ENCODE measurements at regions not wholly inside any gene's neighbourhood (a gene's known extent, or its start where the extent isn't known, plus 50 kb on each side); places are given as distances from the start of the nearest gene placed in this dataset.
"Not testable (repeated sequence)": the region's sequence is repeated elsewhere in the genome, so short reads cannot be mapped to it uniquely, and the experiment has no call there.

GRCh38 chr12:42906801-42907200 is 317.3 kb upstream of the PRICKLE1 start:
- H3K4me2 ChIP-seq (ENCODE audit: low read length); H2AFZ ChIP-seq (ENCODE audit: low read depth, low read length); H3K79me2 ChIP-seq (replicated peaks; ENCODE audit: insufficient read depth, low read length); H4K20me1 ChIP-seq (ENCODE audit: insufficient read depth); H3F3A ChIP-seq (ENCODE audit: insufficient read depth, low read length, poor library complexity, severe bottlenecking); H3K27me3 ChIP-seq (ENCODE audit: insufficient read depth, low read depth, low read length); H3K9ac ChIP-seq (ENCODE audit: low read length); H3K36me3 ChIP-seq (ENCODE audit: insufficient read depth, low read length); H3K9me2 ChIP-seq (ENCODE audit: insufficient read depth, low read length); H3K4me3 ChIP-seq (ENCODE audit: low read length); H3K9me3 ChIP-seq (ENCODE audit: low read length); H3K27ac ChIP-seq (ENCODE audit: low read length): not testable (repeated sequence)

GRCh38 chr12:42905419-42905705 is 315.8 kb upstream of the PRICKLE1 start:
- Histone ChIP-seq H3K4me2 (ENCODE audit: low read length) (no peak overlapping the region), H3K79me2 (replicated peaks; ENCODE audit: insufficient read depth, low read length) (no peaks in the 10 kb centered on the region), H2AFZ (ENCODE audit: low read depth, low read length) (no peak overlapping the region), H3K4me3 (ENCODE audit: low read length) (no peak overlapping the region), H4K20me1 (ENCODE audit: insufficient read depth) (no peaks in the 10 kb centered on the region), H3K9me3 (ENCODE audit: low read length) (no peaks in the 10 kb centered on the region), H3K9ac (ENCODE audit: low read length) (no peak overlapping the region), H3K27me3 (ENCODE audit: insufficient read depth, low read depth, low read length) (no peaks in the 10 kb centered on the region), H3K27ac (ENCODE audit: low read length) (no peak overlapping the region), H3K9me2 (ENCODE audit: insufficient read depth, low read length) (no peaks in the 10 kb centered on the region), H3F3A (ENCODE audit: insufficient read depth, low read length, poor library complexity, severe bottlenecking) (no peaks in the 10 kb centered on the region), H3K36me3 (ENCODE audit: insufficient read depth, low read length) (no peaks in the 10 kb centered on the region)
- TF ChIP-seq POLR2AphosphoS5 (IDR thresholded peaks at IDR 0.05) = no peak
- TF ChIP-seq SMC3 (conservative IDR thresholded peaks at IDR 0.05; ENCODE audit: poor library complexity) = no peak
- no peak for TF ChIP-seq EP300 (conservative IDR thresholded peaks at IDR 0.05; ENCODE audit: poor library complexity, severe bottlenecking)
- TF ChIP-seq MXI1 (conservative IDR thresholded peaks at IDR 0.05; ENCODE audit: poor library complexity, severe bottlenecking) = no peak
- TF ChIP-seq TAF1 (IDR thresholded peaks at IDR 0.05; ENCODE audit: low read depth) = no peak
- TF ChIP-seq REST (IDR thresholded peaks at IDR 0.05; ENCODE audit: borderline replicate concordance) = no peak
- no peak for TF ChIP-seq CTCF (IDR thresholded peaks at IDR 0.05; ENCODE audit: poor library complexity, severe bottlenecking)
- no peak for TF ChIP-seq RAD21 (conservative IDR thresholded peaks at IDR 0.05)
- no peak for TF ChIP-seq EZH2 (IDR thresholded peaks at IDR 0.05; ENCODE audit: borderline replicate concordance, insufficient read depth, low read length, poor library complexity, severe bottlenecking)

GRCh38 chr12:42904683-42905418 is 315.3 kb upstream of the PRICKLE1 start:
- Histone ChIP-seq H2AFZ (ENCODE audit: low read depth, low read length) (no peak overlapping the region), H3K4me3 (ENCODE audit: low read length) (no peak overlapping the region), H3K9me3 (ENCODE audit: low read length) (no peaks in the 10 kb centered on the region), H3K4me2 (ENCODE audit: low read length) (no peak overlapping the region), H3K27me3 (ENCODE audit: insufficient read depth, low read depth, low read length) (no peaks in the 10 kb centered on the region), H3K9ac (ENCODE audit: low read length) (no peak overlapping the region), H4K20me1 (ENCODE audit: insufficient read depth) (no peaks in the 10 kb centered on the region), H3K36me3 (ENCODE audit: insufficient read depth, low read length) (no peaks in the 10 kb centered on the region), H3K79me2 (replicated peaks; ENCODE audit: insufficient read depth, low read length) (no peaks in the 10 kb centered on the region), H3K9me2 (ENCODE audit: insufficient read depth, low read length) (no peaks in the 10 kb centered on the region), H3F3A (ENCODE audit: insufficient read depth, low read length, poor library complexity, severe bottlenecking) (no peaks in the 10 kb centered on the region), H3K27ac (ENCODE audit: low read length) (no peak overlapping the region)
- no peak for TF ChIP-seq CTCF (IDR thresholded peaks at IDR 0.05; ENCODE audit: poor library complexity, severe bottlenecking)
- no peak for TF ChIP-seq EP300 (conservative IDR thresholded peaks at IDR 0.05; ENCODE audit: poor library complexity, severe bottlenecking)
- TF ChIP-seq MXI1 (conservative IDR thresholded peaks at IDR 0.05; ENCODE audit: poor library complexity, severe bottlenecking) = no peak
- TF ChIP-seq SMC3 (conservative IDR thresholded peaks at IDR 0.05; ENCODE audit: poor library complexity) = no peak
- no peak for TF ChIP-seq POLR2AphosphoS5 (IDR thresholded peaks at IDR 0.05)
- no peak for TF ChIP-seq EZH2 (IDR thresholded peaks at IDR 0.05; ENCODE audit: borderline replicate concordance, insufficient read depth, low read length, poor library complexity, severe bottlenecking)
- no peak for TF ChIP-seq REST (IDR thresholded peaks at IDR 0.05; ENCODE audit: borderline replicate concordance)
- no peak for TF ChIP-seq TAF1 (IDR thresholded peaks at IDR 0.05; ENCODE audit: low read depth)
- TF ChIP-seq RAD21 (conservative IDR thresholded peaks at IDR 0.05) = no peak
